ENCODE measurements at regions not wholly inside any gene's neighbourhood (a gene's known extent, or its start where the extent isn't known, plus 50 kb on each side); places are given as distances from the start of the nearest gene placed in this dataset.

DNA sequence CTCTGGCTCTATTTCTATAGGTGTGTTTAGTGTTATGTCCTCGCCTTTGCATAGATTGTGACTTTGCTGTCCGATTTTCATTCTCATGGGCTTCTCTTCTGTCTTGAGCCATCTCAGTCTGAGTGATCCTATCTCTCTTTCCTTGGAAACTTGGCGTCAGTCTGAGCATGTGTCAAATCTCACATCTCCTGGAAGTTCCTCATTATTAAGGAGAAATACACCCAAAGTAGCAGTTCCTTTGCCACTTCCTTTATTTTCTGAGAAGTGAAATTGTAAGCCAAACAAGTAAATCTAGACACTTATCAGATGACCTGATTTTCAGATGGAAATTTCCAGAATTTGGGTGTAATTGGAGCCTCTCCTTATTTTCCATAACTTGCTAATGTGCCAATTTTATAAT lies 126.9 kb upstream of the ANKH start:
- peaks cover 5% of the 10 kb centered on the region for H3K27me3 ChIP-seq (ENCODE audit: control insufficient read depth, extremely low read depth, insufficient read depth, low read length)
- no peaks in the 10 kb centered on the region for H3K4me1 ChIP-seq (ENCODE audit: control insufficient read depth, extremely low read depth, insufficient read depth, low read length)
- no peaks in the 10 kb centered on the region for H3K9me1 ChIP-seq (ENCODE audit: control insufficient read depth, extremely low read depth, insufficient read depth, low read length)
- H3K9me3 ChIP-seq (ENCODE audit: control insufficient read depth, low read depth, low read length): no peaks in the 10 kb centered on the region
- H4K20me1 ChIP-seq (ENCODE audit: control insufficient read depth, extremely low read depth, insufficient read depth, low read length): no peaks in the 10 kb centered on the region
- no peak overlapping the region for H3K27ac ChIP-seq (ENCODE audit: control insufficient read depth, insufficient read depth, low read length)
- no peak overlapping the region for H3K4me3 ChIP-seq (ENCODE audit: control insufficient read depth in 2 of 3, extremely low read depth in 1 of 3, insufficient read depth in 2 of 3, low read depth in 1 of 3, low read length in 3 of 3)
- no peak overlapping the region for H3K9ac ChIP-seq (ENCODE audit: control insufficient read depth, extremely low read depth, insufficient read depth, low read length)
- DNase-seq (ENCODE audit: low read depth, low spot score) (no peak), FAIRE-seq (no peak)
- H3K36me3 ChIP-seq (ENCODE audit: control insufficient read depth in 2 of 2, extremely low read depth in 1 of 2, insufficient read depth in 2 of 2, low read length in 2 of 2): no peaks in the 10 kb centered on the region
- dilution Hi-C loops (cut with MboI; ENCODE audit: extremely low pct_ligation_motif_present, low sequenced_read_pairs): no loop called here
- H2AFZ ChIP-seq (ENCODE audit: control insufficient read depth, low read length): no peak overlapping the region
- no peak for TF ChIP-seq EZH2 (IDR thresholded peaks at IDR 0.05; ENCODE audit: low read length)
- TF ChIP-seq, protein P1, sequence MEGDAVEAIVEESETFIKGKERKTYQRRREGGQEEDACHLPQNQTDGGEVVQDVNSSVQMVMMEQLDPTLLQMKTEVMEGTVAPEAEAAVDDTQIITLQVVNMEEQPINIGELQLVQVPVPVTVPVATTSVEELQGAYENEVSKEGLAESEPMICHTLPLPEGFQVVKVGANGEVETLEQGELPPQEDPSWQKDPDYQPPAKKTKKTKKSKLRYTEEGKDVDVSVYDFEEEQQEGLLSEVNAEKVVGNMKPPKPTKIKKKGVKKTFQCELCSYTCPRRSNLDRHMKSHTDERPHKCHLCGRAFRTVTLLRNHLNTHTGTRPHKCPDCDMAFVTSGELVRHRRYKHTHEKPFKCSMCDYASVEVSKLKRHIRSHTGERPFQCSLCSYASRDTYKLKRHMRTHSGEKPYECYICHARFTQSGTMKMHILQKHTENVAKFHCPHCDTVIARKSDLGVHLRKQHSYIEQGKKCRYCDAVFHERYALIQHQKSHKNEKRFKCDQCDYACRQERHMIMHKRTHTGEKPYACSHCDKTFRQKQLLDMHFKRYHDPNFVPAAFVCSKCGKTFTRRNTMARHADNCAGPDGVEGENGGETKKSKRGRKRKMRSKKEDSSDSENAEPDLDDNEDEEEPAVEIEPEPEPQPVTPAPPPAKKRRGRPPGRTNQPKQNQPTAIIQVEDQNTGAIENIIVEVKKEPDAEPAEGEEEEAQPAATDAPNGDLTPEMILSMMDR (optimal IDR thresholded peaks at IDR 0.05 in 1 of 3, IDR thresholded peaks at IDR 0.05 in 1 of 3, conservative IDR thresholded peaks at IDR 0.05 in 1 of 3; ENCODE audit: extremely low read depth in 1 of 3, insufficient read depth in 2 of 3, low read length in 3 of 3): no peak
- H3K4me2 ChIP-seq (ENCODE audit: control insufficient read depth, extremely low read depth, insufficient read depth, low read depth, low read length): no peak overlapping the region
- H3K79me2 ChIP-seq (ENCODE audit: control insufficient read depth, insufficient read depth, low read length): no peaks in the 10 kb centered on the region

DNA sequence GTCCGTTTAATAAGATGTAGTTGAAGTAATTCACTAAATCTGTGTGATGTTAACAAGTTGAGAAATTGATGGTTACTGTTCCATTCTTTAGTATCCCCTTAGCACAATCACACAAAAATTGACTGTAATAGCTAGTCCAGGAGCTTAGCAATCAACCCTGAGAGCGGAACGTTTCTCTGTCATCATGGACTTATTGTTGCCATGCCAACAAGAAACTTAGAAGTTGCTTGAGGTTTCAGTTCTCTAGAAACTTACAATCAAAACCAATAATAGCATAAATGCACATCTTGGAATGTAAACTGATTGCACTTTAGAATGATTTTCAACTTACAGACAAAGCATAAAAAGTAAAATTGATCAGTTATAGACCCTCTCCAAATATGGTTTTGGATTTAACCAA lies 125.4 kb upstream of the ANKH start:
- Histone ChIP-seq H3K27me3 (ENCODE audit: control insufficient read depth, extremely low read depth, insufficient read depth, low read length) (peaks cover 5% of the 10 kb centered on the region), H3K4me3 (ENCODE audit: control insufficient read depth in 2 of 3, extremely low read depth in 1 of 3, insufficient read depth in 2 of 3, low read depth in 1 of 3, low read length in 3 of 3) (no peak overlapping the region), H3K36me3 (ENCODE audit: control insufficient read depth in 2 of 2, extremely low read depth in 1 of 2, insufficient read depth in 2 of 2, low read length in 2 of 2) (no peaks in the 10 kb centered on the region), H4K20me1 (ENCODE audit: control insufficient read depth, extremely low read depth, insufficient read depth, low read length) (no peaks in the 10 kb centered on the region), H2AFZ (ENCODE audit: control insufficient read depth, low read length) (no peak overlapping the region), H3K9me3 (ENCODE audit: control insufficient read depth, low read depth, low read length) (no peaks in the 10 kb centered on the region), H3K9ac (ENCODE audit: control insufficient read depth, extremely low read depth, insufficient read depth, low read length) (no peak overlapping the region), H3K9me1 (ENCODE audit: control insufficient read depth, extremely low read depth, insufficient read depth, low read length) (no peaks in the 10 kb centered on the region), H3K27ac (ENCODE audit: control insufficient read depth, insufficient read depth, low read length) (no peak overlapping the region), H3K79me2 (ENCODE audit: control insufficient read depth, insufficient read depth, low read length) (no peaks in the 10 kb centered on the region), H3K4me1 (ENCODE audit: control insufficient read depth, extremely low read depth, insufficient read depth, low read length) (no peaks in the 10 kb centered on the region), H3K4me2 (ENCODE audit: control insufficient read depth, extremely low read depth, insufficient read depth, low read depth, low read length) (no peak overlapping the region)
- TF ChIP-seq, protein P1 (optimal IDR thresholded peaks at IDR 0.05 in 1 of 3, IDR thresholded peaks at IDR 0.05 in 1 of 3, conservative IDR thresholded peaks at IDR 0.05 in 1 of 3; ENCODE audit: extremely low read depth in 1 of 3, insufficient read depth in 2 of 3, low read length in 3 of 3): no peak
- TF ChIP-seq EZH2 (IDR thresholded peaks at IDR 0.05; ENCODE audit: low read length): no peak
- no peak for FAIRE-seq
- dilution Hi-C loops (cut with MboI; ENCODE audit: extremely low pct_ligation_motif_present, low sequenced_read_pairs): no loop called here
- no peak for DNase-seq (ENCODE audit: low read depth, low spot score)
